GM21723 (cell line): ENCODE measurements at regions not wholly inside any gene's neighbourhood (a gene's known extent, or its start where the extent isn't known, plus 50 kb on each side); places are given as distances from the start of the nearest gene placed in this dataset.

Experiments
- ATAC-seq: cut with Tn5 transposase; IDR thresholded peaks from one replicate; pipeline ENCODE4 v1.9.1; 2021; ENCODE audit warnings: mild to moderate bottlenecking, moderate library complexity; ENCODE audit not compliant: unreplicated experiment

DNA sequence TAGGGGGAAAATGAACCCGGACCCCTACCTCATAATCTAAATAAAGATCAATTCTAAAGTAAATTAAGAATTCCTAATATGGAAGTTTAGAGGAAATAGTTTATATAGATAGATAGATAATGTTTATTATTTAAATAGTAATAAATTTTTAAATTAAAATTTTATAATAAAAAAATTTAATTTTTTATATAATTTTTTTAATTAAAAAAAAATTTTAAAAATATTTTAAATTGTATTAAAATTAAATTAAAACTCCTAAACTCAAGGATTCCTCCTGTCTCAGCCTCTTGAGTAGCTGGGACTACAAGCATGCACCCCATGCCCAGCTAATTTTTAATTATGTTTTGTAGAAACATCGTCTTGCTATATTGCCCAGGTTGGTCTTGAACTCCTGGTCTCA lies 186.9 kb upstream of the VRK2 start:
- ATAC-seq = no peak

DNA sequence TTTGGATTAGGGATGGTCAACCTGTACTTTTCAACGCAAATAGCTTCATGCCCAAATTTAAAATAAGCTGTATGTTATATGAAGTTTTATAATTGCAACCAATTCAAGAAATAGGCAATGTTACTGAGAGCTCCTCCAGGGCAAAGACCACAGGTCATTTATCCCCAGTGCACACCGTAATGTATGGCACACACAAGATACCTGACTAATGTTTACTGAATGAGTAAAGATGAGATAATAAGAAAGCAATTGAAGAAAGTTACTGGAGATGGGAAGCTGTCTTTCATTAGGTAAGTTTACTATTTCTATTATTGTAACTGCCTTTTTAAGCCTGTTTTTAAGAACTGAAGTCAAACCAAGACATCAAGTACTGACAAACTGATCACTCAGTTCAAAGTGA lies 184.5 kb upstream of the VRK2 start:
- no peak for ATAC-seq

DNA sequence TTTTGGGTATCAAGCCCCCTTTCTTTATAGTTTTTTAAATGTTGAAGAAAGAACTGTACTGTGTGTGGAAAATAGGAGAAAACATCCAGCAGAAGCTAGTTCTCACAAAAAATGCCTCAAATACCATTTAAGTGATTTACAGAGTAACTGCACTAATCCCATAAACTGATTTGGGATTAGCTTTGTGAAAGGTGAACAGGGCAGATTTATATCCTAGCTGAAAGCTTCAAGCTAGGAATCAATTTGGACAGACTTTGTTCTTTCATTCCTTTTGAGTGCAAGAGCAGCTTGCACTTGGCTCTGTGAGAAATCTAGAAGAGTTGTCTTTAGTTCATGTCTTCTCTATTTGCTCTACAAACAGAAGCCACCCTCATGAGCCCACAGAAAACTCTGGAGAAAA lies 183.9 kb upstream of the VRK2 start:
- ATAC-seq = no peak

DNA sequence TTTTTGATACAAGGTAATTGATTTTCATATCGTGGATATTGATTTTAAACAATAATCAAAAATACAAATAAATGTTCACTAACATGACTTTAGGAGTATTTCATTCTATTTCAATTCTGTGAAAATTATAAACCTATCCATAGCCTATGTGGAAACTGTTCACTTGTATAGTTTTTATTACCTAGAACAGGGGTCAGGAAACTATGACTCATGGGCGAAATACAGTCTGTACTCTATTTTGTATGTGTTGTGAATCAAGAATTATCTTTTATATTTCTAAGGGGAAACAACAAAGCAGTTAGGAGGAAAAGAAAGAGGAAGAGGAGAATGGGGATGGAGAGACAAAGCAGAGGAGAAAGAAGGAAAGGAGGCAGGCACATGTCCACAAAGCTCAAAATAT lies 181.7 kb upstream of the VRK2 start:
- ATAC-seq = no peak

DNA sequence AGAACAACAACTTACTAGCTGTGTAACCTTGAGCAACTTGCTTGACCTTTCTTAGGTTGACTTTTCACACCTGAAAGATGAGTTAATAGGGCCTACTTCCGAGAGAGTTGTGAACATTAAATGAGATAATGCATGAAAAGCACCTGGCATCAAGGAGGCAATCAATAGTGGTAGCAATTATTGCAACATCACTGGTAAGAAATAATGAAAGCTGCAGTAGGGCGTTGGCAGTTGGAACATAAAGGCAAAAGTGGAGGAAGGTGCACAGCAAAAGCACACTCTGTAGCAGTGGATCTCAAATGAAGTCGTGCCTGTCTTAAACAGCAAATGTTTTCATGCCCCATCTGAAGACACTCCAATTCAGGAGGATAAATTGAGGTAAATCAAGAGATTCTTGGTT lies 178.9 kb upstream of the VRK2 start:
- no peak for ATAC-seq

DNA sequence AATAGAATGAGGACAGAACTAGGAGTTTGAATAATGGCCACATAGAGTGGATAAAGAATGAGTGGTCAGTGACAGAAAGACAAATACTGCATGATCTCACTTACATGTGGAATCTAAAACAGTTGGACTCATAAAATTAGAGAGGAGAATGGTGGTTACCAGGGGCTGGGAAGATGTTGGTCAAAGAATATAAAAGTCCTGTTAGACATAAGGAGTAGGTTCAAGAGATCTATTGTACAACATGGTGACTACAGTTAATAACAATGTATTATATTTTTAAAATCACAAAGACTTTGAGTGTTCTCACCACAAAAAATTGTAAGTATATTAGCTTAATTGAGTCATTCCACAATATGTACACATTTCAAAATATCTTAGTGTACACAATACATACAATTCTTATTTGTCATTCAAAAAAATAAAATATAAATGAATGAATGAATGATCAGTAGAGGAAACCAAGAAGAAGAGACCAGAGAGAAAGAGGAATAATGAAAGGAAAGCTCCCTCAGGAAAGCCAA lies 177.9 kb upstream of the VRK2 start:
- ATAC-seq = no peak

DNA sequence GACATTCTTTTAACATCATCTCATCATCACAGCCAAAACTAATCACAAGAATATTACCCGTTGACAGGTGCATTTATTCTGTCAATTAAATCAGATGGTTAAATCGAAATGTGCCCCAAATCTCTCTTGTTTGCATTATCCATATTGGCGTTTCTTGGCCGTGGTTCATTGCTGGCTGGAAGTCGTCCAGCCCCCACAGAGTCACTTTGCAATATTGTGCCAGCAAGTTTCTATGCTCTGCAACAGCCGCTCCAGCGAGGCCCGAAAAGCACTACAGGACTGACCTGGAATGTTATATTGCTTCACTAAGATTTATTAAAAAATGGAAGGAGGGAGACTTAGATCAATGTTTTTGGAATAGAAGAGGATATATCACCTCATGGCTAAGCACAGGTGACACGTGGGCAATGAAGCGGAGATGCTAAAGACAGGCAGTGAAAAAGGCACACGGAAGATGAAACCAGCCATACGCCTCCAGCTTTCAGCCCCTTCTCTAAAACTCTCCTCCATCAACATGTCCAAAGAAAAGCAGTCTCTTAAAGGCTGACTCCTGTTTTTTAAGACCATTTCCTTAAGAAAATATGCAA lies 176.8 kb upstream of the VRK2 start:
- no peak for ATAC-seq

DNA sequence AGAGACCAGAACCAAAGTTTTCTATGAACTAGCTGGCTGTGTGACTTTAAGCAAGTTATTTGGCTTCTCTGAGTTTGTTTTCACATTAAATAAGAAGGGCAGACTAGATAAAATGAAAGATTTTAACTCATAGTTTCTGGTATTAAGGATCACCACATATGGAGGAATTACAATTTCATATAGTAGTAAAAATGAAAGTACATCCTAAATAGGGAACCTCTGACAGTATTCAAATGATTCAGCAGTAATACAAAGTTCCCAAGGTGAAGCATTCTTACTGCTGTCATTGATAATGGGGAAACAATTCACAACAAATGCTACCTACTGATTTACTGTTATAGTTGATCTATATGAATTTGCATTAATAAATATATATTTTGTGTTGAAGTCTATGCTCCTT lies 170.3 kb upstream of the VRK2 start:
- ATAC-seq = peak; percentile 66

DNA sequence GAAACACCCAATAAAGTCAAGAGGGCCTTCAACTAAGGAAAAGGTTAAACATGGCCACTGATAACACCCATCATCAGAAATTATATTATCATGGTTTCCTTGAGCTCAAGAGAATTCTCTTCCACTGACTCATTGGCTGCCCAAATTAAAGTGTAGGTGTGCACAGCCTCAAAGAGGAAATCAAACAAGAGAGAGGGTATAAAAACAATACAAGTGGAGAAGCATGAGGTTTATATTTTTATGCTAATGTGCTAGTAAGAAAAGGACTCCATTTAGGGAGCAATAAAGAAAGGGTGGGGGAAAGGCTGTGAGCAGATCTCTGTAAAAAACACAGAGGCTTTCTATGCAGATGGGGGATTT lies 168.8 kb upstream of the VRK2 start:
- ATAC-seq = no peak

DNA sequence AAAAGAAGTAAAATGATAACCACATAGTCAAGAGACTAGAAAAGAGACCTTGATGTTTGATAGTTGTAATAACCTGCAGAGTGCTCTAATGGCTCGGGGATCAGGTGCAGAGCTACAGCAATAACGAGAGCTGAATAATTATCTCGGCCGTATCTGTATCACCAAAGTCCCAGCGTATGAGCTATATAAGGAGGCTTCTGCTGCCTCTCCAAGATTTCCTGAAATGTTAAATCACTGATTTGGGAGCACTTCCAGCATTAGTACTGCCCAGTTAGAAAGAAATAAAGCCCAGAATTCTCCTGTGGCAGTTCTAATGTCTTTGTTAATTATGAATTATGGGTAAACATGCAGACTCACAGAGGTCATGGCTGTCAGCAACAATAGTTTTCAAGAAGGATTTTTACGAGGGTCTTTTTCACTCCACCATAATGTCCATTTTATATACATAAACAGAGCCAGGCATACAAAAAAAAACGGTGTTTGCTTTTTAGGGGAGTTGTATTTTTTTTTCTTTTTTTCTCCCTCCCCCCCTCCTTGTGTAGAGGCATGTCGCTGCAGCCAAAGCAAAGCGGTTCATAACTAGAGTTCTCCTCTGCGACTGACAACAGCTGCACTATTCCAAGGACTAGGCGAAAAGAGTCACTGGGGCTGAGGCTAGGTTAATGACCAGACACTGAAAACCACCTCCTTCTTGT lies 168.3 kb upstream of the VRK2 start:
- ATAC-seq = no peak

DNA sequence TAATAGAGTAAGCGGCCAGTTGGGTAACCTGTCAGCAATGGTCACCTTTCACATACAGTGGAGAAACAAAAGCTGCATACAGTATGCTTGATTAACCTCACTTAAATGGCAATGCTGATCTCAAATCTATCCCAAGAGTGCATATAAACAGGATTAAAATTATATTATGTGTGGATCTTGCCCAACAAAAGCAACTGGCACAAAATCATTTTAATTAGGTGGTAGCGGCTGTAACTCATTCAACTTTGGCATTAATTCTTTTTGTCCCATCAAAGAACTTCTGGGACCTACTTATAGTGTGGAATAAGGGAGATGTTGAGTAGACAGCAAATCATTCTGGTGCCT lies 167.8 kb upstream of the VRK2 start:
- no peak for ATAC-seq

DNA sequence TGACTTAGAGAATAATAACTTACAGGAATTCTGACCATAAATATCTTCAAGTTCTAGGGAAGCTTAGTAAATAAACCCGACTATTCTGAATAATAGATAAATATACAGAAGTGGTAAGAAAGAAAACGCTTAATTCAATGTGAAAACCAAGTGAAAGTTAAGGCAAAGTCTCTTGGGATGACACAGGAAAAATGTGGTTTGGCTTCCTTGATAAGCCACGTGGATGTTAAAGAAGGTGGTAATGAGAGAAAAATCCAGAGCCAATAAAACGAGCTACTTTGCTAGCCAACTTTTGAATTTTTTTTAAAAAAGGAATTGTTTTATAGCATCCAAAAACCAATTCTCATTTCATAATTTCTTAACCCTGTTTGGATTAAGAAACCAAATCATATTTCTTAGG lies 166.2 kb upstream of the VRK2 start:
- ATAC-seq = no peak

DNA sequence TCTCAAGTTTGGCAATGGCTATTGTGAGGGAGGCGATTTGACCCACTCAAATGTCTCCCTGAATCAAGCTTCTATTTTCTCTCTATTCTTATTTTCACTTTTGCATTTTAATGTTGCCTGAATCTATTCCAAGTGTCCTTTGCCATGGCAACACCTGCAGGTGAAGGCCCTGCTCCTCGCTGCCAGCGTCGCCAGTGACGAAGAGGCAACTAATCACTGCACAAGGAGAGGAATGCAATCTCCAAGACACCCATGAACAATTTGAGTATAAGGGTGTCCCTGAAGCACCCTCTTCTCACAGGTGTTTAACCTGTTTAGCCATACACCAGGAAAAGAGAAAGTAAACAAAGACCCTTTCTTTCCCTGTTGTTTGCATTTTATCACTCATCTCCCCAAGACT lies 165.6 kb upstream of the VRK2 start:
- no peak for ATAC-seq

DNA sequence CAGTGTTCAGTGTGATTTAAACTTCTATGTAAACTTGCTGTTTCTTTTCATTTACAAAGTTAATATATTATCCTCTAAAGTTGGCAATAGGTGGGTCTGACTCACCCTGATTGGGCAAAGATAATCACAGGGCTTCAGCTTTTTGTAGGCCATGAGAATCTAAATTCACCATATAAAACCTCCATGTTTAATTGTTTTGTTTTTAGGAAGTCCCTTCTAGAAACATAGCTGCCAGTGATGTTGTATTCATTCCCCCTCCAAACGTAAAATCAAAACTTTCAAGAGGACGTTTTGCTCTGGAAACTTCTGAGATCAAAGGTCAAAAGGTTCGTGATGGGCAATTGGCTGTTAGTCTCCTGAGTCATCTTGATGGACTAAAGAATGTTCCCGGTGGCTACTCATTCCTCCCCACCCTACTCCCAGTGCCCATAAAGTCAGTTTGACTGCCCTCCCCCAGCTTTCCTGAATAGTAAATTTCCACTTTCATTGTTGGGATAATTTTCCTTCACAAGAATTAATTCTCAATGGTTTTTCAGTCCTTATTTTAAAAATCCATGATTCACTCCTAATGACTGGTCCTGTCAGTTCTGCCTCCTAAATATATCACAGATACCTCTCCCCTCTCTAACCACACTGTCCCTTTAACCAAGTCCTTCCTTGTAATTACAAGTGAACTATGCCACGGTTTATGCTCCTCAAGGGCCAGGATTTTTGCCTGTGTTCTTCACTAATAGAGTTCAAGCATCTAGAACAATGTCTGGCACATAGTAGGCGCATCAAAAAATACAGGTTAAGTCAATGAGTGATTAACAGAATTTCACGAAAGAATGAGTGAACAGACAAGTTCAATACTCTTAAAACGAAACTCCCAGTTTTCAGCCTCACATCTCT lies 164.4 kb upstream of the VRK2 start:
- ATAC-seq = no peak

DNA sequence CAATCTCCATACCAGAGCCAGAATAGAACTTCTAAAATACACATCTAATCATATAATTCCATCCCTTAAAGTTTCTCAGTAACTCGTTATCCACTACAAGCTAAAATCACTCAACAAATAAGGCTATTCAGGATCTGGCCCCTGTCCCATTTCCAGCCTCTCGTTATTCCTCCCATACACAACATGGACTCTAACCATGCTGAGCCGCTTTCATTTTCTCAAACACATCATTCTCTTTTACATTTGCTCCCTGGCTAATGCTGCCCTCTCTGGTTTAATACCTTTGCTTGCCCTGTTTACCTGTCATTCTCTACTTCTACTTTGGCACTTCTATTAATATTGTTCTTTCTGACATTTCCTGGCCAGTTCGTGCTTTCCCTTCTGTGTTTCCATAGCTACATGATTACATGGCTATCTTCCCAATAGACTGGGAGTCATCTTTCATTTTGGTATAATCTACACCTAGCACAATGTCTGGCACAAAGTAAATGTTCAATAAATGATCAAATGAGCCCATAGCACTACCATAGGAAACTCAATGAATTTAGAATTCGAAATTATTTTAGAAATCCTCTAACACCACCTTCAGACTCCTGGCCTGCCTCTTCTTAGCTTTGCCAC lies 163.6 kb upstream of the VRK2 start:
- no peak for ATAC-seq

DNA sequence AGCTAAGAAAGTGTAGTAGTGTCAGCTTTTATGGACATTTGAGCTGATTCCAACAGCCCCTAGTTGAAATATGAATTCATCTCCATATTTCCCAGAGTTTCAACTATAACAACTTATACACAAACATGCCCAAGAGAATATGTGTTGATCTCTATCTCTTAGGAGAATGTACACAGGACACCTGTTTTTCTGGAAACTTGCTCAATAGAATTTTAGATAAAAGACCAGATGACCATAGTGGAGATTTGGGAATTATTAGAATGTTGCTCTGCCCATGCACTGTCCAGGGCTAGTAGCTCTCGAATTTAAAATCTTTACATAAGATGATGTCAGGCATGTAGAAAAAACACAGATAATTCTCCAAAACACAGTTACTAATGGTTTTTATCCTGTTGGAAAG lies 162.3 kb upstream of the VRK2 start:
- ATAC-seq = no peak

DNA sequence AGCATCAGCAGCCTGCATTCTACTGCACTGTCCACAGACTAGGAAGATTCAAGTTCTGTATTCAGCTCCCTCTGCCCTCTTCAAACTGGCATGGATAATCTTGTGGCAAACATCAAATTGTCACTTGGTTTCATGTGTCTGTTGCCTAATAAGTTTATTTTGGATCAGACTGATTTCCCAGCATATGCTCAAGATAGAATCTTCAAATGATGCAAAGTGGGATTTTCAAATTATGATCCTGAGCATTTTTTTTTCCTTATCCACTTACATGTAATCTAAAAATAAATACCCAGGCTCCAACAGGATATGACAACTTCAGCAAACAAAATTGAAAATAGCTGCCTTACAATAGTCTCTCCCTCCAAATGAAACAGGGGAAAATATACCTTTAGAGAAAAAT lies 160.9 kb upstream of the VRK2 start:
- no peak for ATAC-seq

DNA sequence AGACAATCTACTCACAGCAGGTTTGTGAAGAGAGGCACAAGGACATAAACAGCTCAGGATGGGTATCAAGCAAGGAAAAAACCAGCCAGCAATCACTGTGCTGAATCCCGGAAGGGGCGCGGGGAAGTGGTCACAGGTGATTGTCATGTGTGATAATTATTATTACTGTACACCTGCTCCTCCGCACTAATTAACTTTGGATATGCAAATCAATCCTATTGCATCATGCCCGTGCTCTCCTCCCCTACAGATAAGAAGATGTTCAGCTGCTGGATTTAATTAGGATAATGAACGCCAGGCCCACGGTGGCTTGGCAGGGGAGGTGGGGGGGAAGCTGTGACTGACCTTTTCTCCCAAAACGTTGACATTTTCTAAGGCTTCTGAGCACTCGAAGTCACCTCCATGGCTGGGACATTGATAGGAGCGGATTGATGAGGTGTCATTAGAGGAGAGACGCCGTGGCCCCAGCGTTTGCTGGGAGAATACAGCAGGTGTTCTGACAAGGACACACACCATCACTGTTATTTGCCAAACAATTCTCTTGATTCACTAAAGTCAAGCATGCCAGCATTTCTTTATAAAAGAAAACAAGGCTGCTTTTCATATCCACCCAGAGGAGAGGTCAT lies 160.3 kb upstream of the VRK2 start:
- ATAC-seq = no peak

DNA sequence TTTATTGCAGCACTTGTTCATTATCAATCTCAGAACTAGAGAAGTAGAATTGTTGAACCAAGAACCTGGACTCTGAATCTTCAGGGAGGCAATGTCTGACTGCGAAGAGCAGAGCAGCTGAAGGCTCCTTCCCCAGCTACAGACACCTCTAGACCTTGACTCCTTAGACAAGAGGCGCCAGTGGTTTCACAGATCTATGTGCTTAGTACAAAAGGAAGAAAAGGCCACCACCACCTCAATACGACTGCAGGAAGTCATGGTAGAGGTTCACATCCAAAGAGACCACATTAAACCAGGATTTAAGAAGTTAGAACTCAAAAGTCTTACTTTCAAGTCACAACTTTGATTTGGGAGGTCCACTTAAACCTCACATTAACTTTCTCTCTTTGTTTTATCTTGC lies 158.1 kb upstream of the VRK2 start:
- no peak for ATAC-seq

DNA sequence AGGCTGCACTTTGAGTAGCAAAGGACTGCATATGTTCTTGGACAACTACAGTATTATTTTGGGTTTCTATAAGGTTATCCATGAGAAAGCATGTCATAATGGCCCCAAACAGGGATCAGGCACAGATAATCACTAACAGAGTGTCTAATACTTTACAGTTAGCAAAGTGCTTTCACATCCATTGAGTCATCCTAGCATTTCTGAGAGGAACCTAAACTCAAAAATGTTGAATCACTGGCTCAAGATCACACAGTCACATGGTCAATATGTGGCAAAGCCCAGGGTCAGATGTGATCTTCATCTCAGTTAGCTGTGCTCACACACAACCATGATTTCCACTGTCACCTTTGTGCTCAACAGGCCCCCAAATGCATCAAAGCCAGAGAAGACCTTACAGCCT lies 156.1 kb upstream of the VRK2 start:
- no peak for ATAC-seq

DNA sequence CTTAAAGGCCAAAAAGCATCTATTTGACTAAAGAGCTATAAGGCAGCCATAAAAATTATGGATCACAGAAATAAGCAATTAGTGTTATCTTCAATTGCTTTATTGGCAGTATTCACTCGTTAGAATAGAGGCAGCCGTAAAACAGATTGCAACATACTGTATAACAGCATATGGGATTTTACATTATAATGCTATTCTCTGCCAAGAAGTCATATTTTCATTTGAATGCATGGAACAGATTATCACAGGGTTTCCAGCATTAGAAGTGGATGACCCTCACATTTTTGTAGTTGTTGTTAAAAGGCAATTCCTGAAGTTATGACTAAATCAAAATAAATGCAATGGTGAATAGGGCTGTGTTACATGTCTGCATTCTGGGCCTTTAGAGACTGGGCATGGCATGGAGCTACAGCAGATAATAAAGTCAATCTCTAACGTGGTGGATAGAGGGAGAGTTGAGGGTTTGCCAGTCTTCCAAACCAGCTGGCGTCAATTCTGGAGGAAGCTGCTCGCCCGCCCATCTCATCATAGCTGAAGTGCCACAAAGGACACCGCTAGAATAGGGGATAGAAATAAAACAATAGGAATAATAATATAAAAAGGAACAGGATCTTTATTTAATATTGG lies 155.4 kb upstream of the VRK2 start:
- no peak for ATAC-seq
